Right atrium auricular region (tissue), 2 donors: ENCODE measurements at regions not wholly inside any gene's neighbourhood (a gene's known extent, or its start where the extent isn't known, plus 50 kb on each side); places are given as distances from the start of the nearest gene placed in this dataset.

Experiments
- DNase-seq: peaks from one replicate; pipeline ENCODE4 v3.0.0-alpha.2; 2019; ENCODE audit warnings: low spot score
- H3K27ac ChIP-seq, 2 donors: fragments of 200-600 bp; sonication (generic); 1 replicate in 1 of 2; 2 replicates in 1 of 2; pipeline ENCODE4 v1.5.1; 2016 to 2019
- H3K27me3 ChIP-seq, 2 donors: fragments of 200-600 bp; sonication (generic); one replicate each; pipeline versions ENCODE4 v1.5.1 to v1.6.0; 2017 to 2019
- H3K36me3 ChIP-seq: fragments of 200-600 bp; sonication (generic); one replicate; pipeline ENCODE4 v1.5.1; 2016
- H3K4me1 ChIP-seq, 2 donors: fragments of 200-600 bp; sonication (generic); one replicate each; pipeline versions ENCODE4 v1.5.1 to v1.6.0; 2017 to 2019
- H3K4me3 ChIP-seq, 2 donors: fragments of 200-600 bp; sonication (generic); 1 replicate in 1 of 2; 2 replicates in 1 of 2; pipeline ENCODE4 v1.5.1; 2017 to 2019; ENCODE audit warnings: mild to moderate bottlenecking in 1 of 2, moderate library complexity in 1 of 2
- H3K9me3 ChIP-seq, 2 donors: fragments of 200-600 bp; sonication (generic); one replicate each; pipeline ENCODE4 v1.5.1; 2019
- CTCF ChIP-seq, 2 donors: fragments of 200-600 bp; sonication (generic); IDR thresholded peaks; one replicate each; pipeline ENCODE4 v1.5.1; 2019; ENCODE audit warnings: antibody characterized with exemption in 2 of 2

- H3K4me3 ChIP-seq, result no peak overlapping the region
- no peak for TF ChIP-seq CTCF (IDR thresholded peaks at IDR 0.05)
- H3K27me3 ChIP-seq, result no peaks in the 10 kb centered on the region
- no peak for DNase-seq
- H3K36me3 ChIP-seq, result no peaks in the 10 kb centered on the region
- no peaks in the 10 kb centered on the region for H3K4me1 ChIP-seq
- H3K9me3 ChIP-seq, result no peaks in the 10 kb centered on the region
- no peak overlapping the region for H3K27ac ChIP-seq
These were observed 114.4 kb upstream of the GLI3 start for GRCh38 chr7:42351316-42351935.

GRCh38 chr7:42350801-42351200, 113.8 kb upstream of the GLI3 start:
- no peak for TF ChIP-seq CTCF (IDR thresholded peaks at IDR 0.05)
- Histone ChIP-seq H3K9me3 (no peaks in the 10 kb centered on the region), H3K27ac (no peak overlapping the region), H3K4me3 (no peak overlapping the region), H3K4me1 (no peaks in the 10 kb centered on the region), H3K36me3 (no peaks in the 10 kb centered on the region), H3K27me3 (no peaks in the 10 kb centered on the region)
- DNase-seq, result no peak

- no peak for TF ChIP-seq CTCF (IDR thresholded peaks at IDR 0.05)
- Histone ChIP-seq H3K4me1 (no peaks in the 10 kb centered on the region), H3K27me3 (no peaks in the 10 kb centered on the region), H3K27ac (no peak overlapping the region), H3K36me3 (no peaks in the 10 kb centered on the region), H3K9me3 (no peaks in the 10 kb centered on the region), H3K4me3 (no peak overlapping the region)
- DNase-seq, result no peak
These were observed 111.6 kb upstream of the GLI3 start for GRCh38 chr7:42348631-42349030.

GRCh38 chr7:42348071-42348470, 111.1 kb upstream of the GLI3 start:
- H3K4me1 ChIP-seq, result no peaks in the 10 kb centered on the region
- H3K36me3 ChIP-seq, result no peaks in the 10 kb centered on the region
- TF ChIP-seq CTCF (IDR thresholded peaks at IDR 0.05), result no peak
- DNase-seq, result no peak
- no peaks in the 10 kb centered on the region for H3K9me3 ChIP-seq
- no peak overlapping the region for H3K4me3 ChIP-seq
- H3K27ac ChIP-seq, result no peak overlapping the region
- H3K27me3 ChIP-seq, result no peaks in the 10 kb centered on the region

- no peaks in the 10 kb centered on the region for H3K9me3 ChIP-seq
- no peak for DNase-seq
- H3K4me3 ChIP-seq, result no peak overlapping the region
- no peaks in the 10 kb centered on the region for H3K4me1 ChIP-seq
- no peaks in the 10 kb centered on the region for H3K36me3 ChIP-seq
- no peak for TF ChIP-seq CTCF (IDR thresholded peaks at IDR 0.05)
- no peak overlapping the region for H3K27ac ChIP-seq
- H3K27me3 ChIP-seq, result no peaks in the 10 kb centered on the region
These were observed 110.6 kb upstream of the GLI3 start for GRCh38 chr7:42347616-42348015.
